Loucy (cell line): ENCODE measurements at regions not wholly inside any gene's neighbourhood (a gene's known extent, or its start where the extent isn't known, plus 50 kb on each side); places are given as distances from the start of the nearest gene placed in this dataset.
"Not testable (repeated sequence)": the region's sequence is repeated elsewhere in the genome, so short reads cannot be mapped to it uniquely, and the experiment has no call there.

Experiments
- CTCF ChIP-seq: fragments of 200-600 bp; sonication (generic); conservative IDR thresholded peaks from 2 replicates; pipeline ENCODE4 v1.5.1; 2014; ENCODE audit warnings: mild to moderate bottlenecking, antibody characterized with exemption, low read length
- EZH2phosphoT487 ChIP-seq: fragments of 200-600 bp; IDR thresholded peaks from 2 replicates; pipeline ENCODE4 v1.6.1; 2018; ENCODE audit warnings: antibody characterized with exemption, mild to moderate bottlenecking, moderate library complexity, borderline replicate concordance

- not testable (repeated sequence) for TF ChIP-seq CTCF, EZH2phosphoT487
Observed at GRCh38 chr11:50348018-50348417, 315.3 kb downstream of the OR4C45 start.
